ENCODE measurements at regions not wholly inside any gene's neighbourhood (a gene's known extent, or its start where the extent isn't known, plus 50 kb on each side); places are given as distances from the start of the nearest gene placed in this dataset.

GRCh38 chr20:55205665-55206064 is 730.3 kb downstream of the DOK5 start:
- no peaks in the 10 kb centered on the region for H3K36me3 Mint-ChIP-seq (ENCODE audit: insufficient read depth in 1 of 3, low read depth in 3 of 3)
- no peaks in the 10 kb centered on the region for H3K23me2 ChIP-seq (ENCODE audit: insufficient read length, low read depth, low read length, poor library complexity, severe bottlenecking)
- no peak overlapping the region for H3K9ac ChIP-seq (ENCODE audit: extremely low read depth, insufficient read length, low read length)
- no peaks in the 10 kb centered on the region for H3K4me1 Mint-ChIP-seq
- H3K79me1 ChIP-seq (ENCODE audit: insufficient read depth, low read depth, low read length, poor library complexity, severe bottlenecking), result no peaks in the 10 kb centered on the region
- H2AK5ac ChIP-seq (ENCODE audit: insufficient read length, low read length), result no peak overlapping the region
- H2AFZ ChIP-seq (ENCODE audit: low read length), result no peak overlapping the region
- no peak overlapping the region for H3K56ac ChIP-seq (ENCODE audit: insufficient read length, low read depth, low read length)
- no peaks in the 10 kb centered on the region; a peak in 1 of 5 replicates for H3K9me3 Mint-ChIP-seq
- H3K14ac ChIP-seq (ENCODE audit: insufficient read depth, low read length), result no peak overlapping the region
- H3K9me3 ChIP-seq (ENCODE audit: control insufficient read depth, low read depth, low read length), result no peaks in the 10 kb centered on the region
- H2BK20ac ChIP-seq (ENCODE audit: low read depth, low read length, poor library complexity, severe bottlenecking), result no peak overlapping the region
- H3K4me2 ChIP-seq (ENCODE audit: insufficient read depth, insufficient read length, low read length), result no peak overlapping the region
- H3K27me3 ChIP-seq (ENCODE audit: insufficient read depth, low read length), result no peaks in the 10 kb centered on the region
- H2BK5ac ChIP-seq (ENCODE audit: insufficient read length, low read length), result no peak overlapping the region
- no peak overlapping the region for H3K23ac ChIP-seq (ENCODE audit: insufficient read length, low read depth, low read length)
- no peak overlapping the region for H3K4me3 Mint-ChIP-seq
- H3K4me1 ChIP-seq (ENCODE audit: insufficient read depth, low read length), result no peaks in the 10 kb centered on the region
- H2BK15ac ChIP-seq (ENCODE audit: low read depth, low read length), result no peak overlapping the region
- no peak overlapping the region for H2BK12ac ChIP-seq (ENCODE audit: insufficient read length, low read depth, low read length)
- no peak for DNase-seq
- no peak overlapping the region for H4K91ac ChIP-seq (ENCODE audit: insufficient read length, low read depth, low read length)
- H4K20me1 ChIP-seq (ENCODE audit: control insufficient read depth, insufficient read depth, insufficient read length), result no peaks in the 10 kb centered on the region
- H2BK120ac ChIP-seq (ENCODE audit: low read depth, low read length, poor library complexity, severe bottlenecking), result no peak overlapping the region
- H3K27me3 Mint-ChIP-seq (ENCODE audit: low read depth), result no peaks in the 10 kb centered on the region; the same call in 1 of the 2 replicates
- H3K79me2 ChIP-seq (ENCODE audit: insufficient read depth, low read length), result no peaks in the 10 kb centered on the region
- no peak overlapping the region for H3K4ac ChIP-seq (ENCODE audit: low read depth, low read length)
- H3K27ac Mint-ChIP-seq, result no peak overlapping the region
- H3T11ph ChIP-seq (ENCODE audit: low read length), result no peak overlapping the region
- no peak overlapping the region for H3K18ac ChIP-seq (ENCODE audit: insufficient read length, low read depth, low read length)
- H4K5ac ChIP-seq (ENCODE audit: insufficient read length, low read depth, low read length), result no peak overlapping the region
- H4K8ac ChIP-seq (replicated peaks; ENCODE audit: insufficient read length, low read depth, low read length), result no peak overlapping the region
- no peak overlapping the region for H3K27ac ChIP-seq (ENCODE audit: insufficient read length, low read depth, low read length)
- no peak for TF ChIP-seq CTCF (conservative IDR thresholded peaks at IDR 0.05)

All from H9 (cell line).